Stimulated activated CD4-positive, alpha-beta T cell treated with anti-CD3 and anti-CD28 coated beads, Interleukin-1b, Interleukin-23, amount 100 ng/mL, for 1 hour (primary cell): ENCODE measurements at regions not wholly inside any gene's neighbourhood (a gene's known extent, or its start where the extent isn't known, plus 50 kb on each side); places are given as distances from the start of the nearest gene placed in this dataset.

ENCODE experiments used
- DNase-seq, 2 donors: peaks; one replicate each; pipeline ENCODE4 v3.0.0-alpha.2; 2020; ENCODE audit warnings: low read depth in 2 of 2

GRCh38 chr5:124232515-124232914 lies 513.9 kb downstream of the ZNF608 start:
- DNase-seq: no peak

- DNase-seq: no peak
Observed at GRCh38 chr5:124231802-124232201, 514.6 kb downstream of the ZNF608 start.

DNA sequence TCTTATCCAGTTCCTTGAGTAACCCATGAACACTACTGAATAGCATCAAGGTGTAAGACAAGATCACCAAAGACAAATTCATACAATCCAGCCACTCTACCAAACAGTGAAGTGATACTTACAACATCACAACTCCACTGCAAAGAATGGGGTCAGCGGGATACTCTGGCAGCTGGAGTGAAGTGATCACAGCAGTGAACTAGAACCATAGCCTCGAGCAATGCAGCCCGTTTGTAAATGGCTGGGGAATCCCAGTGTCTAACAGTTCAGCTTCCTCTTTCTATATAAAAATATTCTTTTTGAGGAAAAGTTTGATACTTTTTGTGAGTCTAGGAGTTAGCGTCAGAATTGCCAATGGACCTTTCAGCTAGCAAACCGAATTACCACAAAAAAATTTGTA lies 515.2 kb downstream of the ZNF608 start:
- no peak for DNase-seq

DNA sequence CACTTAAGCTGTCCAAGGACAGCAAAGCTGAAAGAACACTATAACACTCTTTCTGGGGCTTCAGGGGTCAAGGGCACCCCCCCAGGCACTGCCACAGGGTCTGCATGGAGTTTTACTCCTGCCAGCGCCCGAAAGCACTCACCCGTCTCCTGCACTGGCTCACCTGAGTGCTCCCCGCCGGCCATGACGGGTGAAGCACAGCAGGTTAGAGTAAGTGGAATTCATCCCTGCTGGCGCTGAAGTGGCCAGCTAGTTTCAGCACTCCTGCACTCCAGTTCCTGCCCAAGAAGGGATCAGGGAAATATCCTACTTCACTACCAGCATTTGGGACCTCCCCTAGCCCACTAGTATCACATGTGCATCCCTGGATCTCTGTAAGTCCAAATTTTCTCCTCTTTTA lies 516.0 kb downstream of the ZNF608 start:
- no peak for DNase-seq

DNA sequence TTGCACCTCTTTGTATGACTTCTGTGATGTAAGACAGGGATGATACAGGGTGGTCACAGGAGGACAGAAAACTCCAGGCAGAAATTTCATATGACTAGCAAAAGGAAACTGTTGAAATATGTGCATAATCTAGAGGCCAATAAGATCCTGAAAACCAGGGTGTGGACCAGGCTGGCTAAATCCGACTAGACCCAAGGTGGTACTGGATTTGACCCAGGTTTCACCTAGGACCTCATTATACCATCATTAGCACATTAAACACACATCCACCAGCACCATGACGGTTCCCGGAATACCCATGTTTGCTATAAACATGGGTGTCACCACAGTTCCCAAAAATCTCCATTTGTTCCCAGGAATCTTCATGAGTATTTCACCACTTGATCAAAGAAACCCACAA lies 517.1 kb downstream of the ZNF608 start:
- DNase-seq: no peak

DNA sequence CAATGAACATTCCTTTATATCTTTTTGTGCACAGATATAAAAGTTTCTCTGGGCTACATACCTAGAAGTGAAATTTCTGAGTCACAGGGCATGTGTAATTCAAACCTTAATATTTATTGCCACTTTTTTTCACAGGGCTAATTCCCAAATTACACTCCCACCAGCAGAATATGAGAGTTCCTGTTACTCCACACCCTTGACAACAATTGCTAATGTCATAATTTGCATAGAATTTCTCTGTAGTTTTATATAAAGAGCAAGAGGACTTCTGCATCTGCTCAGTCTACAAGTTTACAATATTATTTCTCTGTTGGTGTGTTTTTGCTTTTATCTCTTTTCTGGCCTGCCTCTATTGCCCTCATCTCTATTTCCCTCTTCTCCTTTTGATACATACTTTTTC lies 518.5 kb downstream of the ZNF608 start:
- no peak for DNase-seq

GRCh38 chr5:124220418-124220817 lies 526.0 kb downstream of the ZNF608 start:
- no peak for DNase-seq

- no peak for DNase-seq
Observed at GRCh38 chr5:124212934-124213333, 533.5 kb downstream of the ZNF608 start.

- DNase-seq: no peak
Observed at GRCh38 chr5:124210111-124210910, 536.1 kb downstream of the ZNF608 start.

GRCh38 chr5:124207118-124207517 lies 539.3 kb downstream of the ZNF608 start:
- DNase-seq: no peak

GRCh38 chr5:124206540-124206939 lies 539.9 kb downstream of the ZNF608 start:
- DNase-seq: no peak

DNA sequence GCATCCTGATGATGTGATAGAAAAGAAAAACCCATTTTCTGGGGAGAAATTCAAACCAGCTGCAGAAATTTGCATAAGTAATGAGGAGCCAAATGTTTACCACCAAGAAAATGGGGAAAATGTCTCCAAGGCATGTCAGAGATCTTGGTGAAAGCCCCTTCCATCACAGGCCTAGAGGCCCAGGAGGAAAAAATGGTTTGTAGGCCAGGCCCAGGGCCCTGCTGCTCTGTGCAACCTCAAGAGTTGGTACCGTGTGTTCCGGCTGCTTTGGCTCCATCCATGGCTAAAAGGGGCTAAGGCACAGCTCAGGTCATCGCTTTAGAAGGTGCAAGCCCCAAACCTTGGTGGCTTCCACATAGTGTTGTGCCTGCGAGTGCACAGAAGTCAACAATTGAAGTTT lies 543.1 kb downstream of the ZNF608 start:
- no peak for DNase-seq

DNA sequence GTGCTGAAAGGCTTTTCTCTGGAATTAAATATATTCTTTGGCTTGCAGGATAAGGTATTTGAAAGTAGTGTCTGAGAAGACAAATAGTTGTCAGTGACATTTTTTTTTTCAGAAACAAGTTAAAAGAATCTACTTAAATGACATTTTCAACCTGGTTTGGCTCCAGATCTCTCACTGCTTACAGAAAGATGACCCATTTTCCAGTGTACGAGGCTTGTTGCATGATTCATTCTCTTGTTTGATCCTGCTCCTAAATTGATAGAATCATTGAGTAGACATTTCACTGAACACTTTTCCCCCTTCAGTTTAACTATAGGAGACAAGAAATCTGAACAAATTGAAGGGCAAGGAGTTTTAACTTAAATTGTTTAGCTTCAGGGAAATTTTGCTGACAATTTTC lies 546.1 kb downstream of the ZNF608 start:
- DNase-seq: no peak

- DNase-seq: no peak
Observed at GRCh38 chr5:124199893-124200292, 546.5 kb downstream of the ZNF608 start.

GRCh38 chr5:124195411-124195810 lies 551.0 kb downstream of the ZNF608 start:
- DNase-seq: no peak

- DNase-seq: no peak
Observed at GRCh38 chr5:124194282-124194681, 552.2 kb downstream of the ZNF608 start.

- DNase-seq: no peak
Observed at GRCh38 chr5:124193371-124193789, 553.1 kb downstream of the ZNF608 start.

- DNase-seq: no peak
Observed at GRCh38 chr5:124192716-124193115, 553.7 kb downstream of the ZNF608 start.

- no peak for DNase-seq
Observed at GRCh38 chr5:124185716-124186115, 560.7 kb downstream of the ZNF608 start.

GRCh38 chr5:124182133-124182532 lies 564.3 kb downstream of the ZNF608 start:
- DNase-seq: no peak

DNA sequence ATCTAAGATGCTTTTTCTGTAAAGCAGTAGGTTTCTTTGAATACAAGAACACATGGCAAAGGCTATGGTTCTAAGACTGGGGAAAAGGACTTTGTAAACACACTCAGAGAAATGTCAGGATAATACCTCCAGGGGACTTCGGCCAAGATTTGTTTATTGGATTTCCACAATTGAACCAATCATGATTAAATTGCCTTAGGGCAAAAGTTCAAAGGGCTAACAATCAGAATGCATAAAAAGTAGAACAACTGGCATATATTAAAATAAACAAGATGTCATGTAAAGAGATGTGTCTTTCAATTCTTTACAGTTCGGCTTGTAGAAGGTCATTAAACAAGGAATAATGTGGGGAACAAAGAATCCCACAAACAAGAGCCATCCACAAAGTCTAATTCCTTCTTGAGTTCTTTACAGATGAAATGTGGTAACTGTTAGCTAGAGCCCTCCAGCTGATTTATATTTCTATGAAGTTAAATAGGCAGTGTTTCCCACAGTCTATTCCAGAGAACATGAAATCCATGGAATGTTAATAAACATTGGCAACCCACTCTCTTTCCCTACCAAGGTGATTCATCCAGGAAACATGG lies 565.5 kb downstream of the ZNF608 start:
- DNase-seq: no peak

DNA sequence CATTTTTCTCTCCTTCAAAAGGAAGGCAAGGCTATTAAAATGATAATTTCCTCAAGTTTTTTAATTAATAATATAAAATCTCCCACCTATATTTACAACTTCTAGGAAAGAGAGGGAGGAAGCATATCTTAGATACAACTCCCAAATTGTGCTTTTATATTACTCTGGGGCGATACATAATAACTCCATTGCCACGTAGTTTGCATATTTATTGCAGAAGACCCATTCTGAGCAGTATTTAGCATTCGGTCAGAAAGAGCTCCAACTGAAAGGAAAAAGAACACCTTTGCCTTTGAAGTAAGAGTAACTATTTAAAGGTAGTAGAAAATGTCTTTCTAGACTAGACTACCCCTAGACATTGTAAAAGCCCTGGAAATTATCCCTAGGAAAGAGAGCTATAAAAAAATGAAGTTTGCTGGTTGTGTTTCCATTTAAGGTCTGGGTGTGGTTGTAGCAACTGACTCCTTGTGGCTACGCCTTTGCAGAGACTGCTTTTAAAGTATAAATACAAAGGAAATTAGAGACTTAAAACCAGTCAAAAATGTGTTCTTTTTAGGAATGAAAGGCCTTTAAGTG lies 566.1 kb downstream of the ZNF608 start:
- no peak for DNase-seq

DNA sequence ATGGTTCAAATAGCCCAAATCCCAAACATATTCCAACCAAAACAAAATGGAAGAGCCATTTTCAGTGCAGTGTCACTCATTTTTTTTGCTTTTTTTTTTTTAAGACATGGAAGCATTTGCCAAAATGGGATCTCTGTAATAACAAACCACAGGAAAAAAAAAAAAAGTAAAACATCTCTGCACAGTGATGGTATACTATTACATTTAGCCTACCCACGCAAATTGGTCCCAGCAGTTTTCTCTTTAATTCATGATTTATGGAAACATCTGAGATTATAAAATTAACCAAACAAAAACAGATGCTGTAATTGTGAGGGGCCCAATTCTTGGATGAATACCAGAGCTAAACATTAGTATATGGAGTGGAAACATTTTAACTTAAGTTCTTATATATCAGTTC lies 566.6 kb downstream of the ZNF608 start:
- no peak for DNase-seq
